ENCODE measurements at regions not wholly inside any gene's neighbourhood (a gene's known extent, or its start where the extent isn't known, plus 50 kb on each side); places are given as distances from the start of the nearest gene placed in this dataset.
A peak's percentile ranks its signal among the peaks of the same experiment; 100 is the strongest.

GRCh38 chr4:182056866-182057265, 186.3 kb upstream of the TENM3 start:
- no peak for DNase-seq

- peak; percentile 26 for DNase-seq
These were observed 180.7 kb upstream of the TENM3 start for GRCh38 chr4:182062458-182062857.

- DNase-seq: peak; percentile 88
These were observed 180.3 kb upstream of the TENM3 start for GRCh38 chr4:182062936-182063335.

- peak; percentile 31 for DNase-seq
These were observed 179.6 kb upstream of the TENM3 start for GRCh38 chr4:182063651-182064050.

- DNase-seq: no peak
These were observed 177.9 kb upstream of the TENM3 start for GRCh38 chr4:182065255-182065654.

- no peak for DNase-seq
These were observed 177.2 kb upstream of the TENM3 start for GRCh38 chr4:182066037-182066436.

- no peak for DNase-seq
These were observed 175.4 kb upstream of the TENM3 start for GRCh38 chr4:182067828-182068227.

GRCh38 chr4:182068920-182069319, 174.3 kb upstream of the TENM3 start:
- DNase-seq: no peak

GRCh38 chr4:182073278-182073677, 169.9 kb upstream of the TENM3 start:
- DNase-seq: no peak

GRCh38 chr4:182074139-182074538, 169.1 kb upstream of the TENM3 start:
- no peak for DNase-seq

- no peak for DNase-seq
These were observed 168.4 kb upstream of the TENM3 start for GRCh38 chr4:182074810-182075209.

GRCh38 chr4:182082910-182083309, 160.3 kb upstream of the TENM3 start:
- DNase-seq: no peak

GRCh38 chr4:182083671-182084410, 159.4 kb upstream of the TENM3 start:
- DNase-seq: no peak

GRCh38 chr4:182085051-182085480, 158.1 kb upstream of the TENM3 start:
- DNase-seq: peak; percentile 93

GRCh38 chr4:182089326-182089725, 153.9 kb upstream of the TENM3 start:
- DNase-seq: no peak

- no peak for DNase-seq
These were observed 153.0 kb upstream of the TENM3 start for GRCh38 chr4:182090186-182090585.

GRCh38 chr4:182091128-182091527, 152.1 kb upstream of the TENM3 start:
- DNase-seq: no peak

- peak; percentile 48 for DNase-seq
These were observed 149.8 kb upstream of the TENM3 start for GRCh38 chr4:182093431-182093831.

- no peak for DNase-seq
These were observed 149.3 kb upstream of the TENM3 start for GRCh38 chr4:182093935-182094334.

GRCh38 chr4:182101618-182102017, 141.6 kb upstream of the TENM3 start:
- DNase-seq: no peak

- no peak for DNase-seq
These were observed 140.6 kb upstream of the TENM3 start for GRCh38 chr4:182102576-182102975.

GRCh38 chr4:182103614-182104319, 139.4 kb upstream of the TENM3 start:
- DNase-seq: no peak

- DNase-seq: no peak
These were observed 137.8 kb upstream of the TENM3 start for GRCh38 chr4:182105416-182105815.

GRCh38 chr4:182107931-182108330, 135.3 kb upstream of the TENM3 start:
- DNase-seq: no peak

GRCh38 chr4:182111586-182111985, 131.6 kb upstream of the TENM3 start:
- no peak for DNase-seq
